GM18519 (cell line): ENCODE measurements at regions not wholly inside any gene's neighbourhood (a gene's known extent, or its start where the extent isn't known, plus 50 kb on each side); places are given as distances from the start of the nearest gene placed in this dataset.
A peak's percentile ranks its signal among the peaks of the same experiment; 100 is the strongest.
"Not testable (repeated sequence)": the region's sequence is repeated elsewhere in the genome, so short reads cannot be mapped to it uniquely, and the experiment has no call there.

Experiments
- ATAC-seq: cut with Tn5 transposase; IDR thresholded peaks from one replicate; pipeline ENCODE4 v1.9.1; 2021; ENCODE audit warnings: mild to moderate bottlenecking, moderate library complexity; ENCODE audit not compliant: unreplicated experiment, low FRiP score

DNA sequence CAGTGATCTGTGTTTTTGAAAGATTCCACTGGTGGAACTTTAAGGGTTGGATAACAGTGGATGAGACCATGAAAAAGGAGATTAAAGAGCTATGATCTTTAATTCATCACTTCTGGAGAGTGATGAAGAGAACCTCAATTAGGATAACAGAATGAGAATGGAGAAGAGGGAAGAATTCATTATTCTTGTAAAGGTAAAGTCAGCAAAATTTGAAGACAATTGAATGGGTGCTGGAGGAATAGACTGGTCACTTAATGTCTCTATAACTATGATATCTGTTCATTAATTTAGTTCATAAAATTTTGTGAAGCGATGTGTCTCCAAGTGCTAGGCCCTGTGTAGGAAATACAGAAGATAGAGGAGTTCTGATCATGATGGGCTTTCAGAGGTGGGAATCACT, 1013.2 kb upstream of the FANCL start:
- no peak for ATAC-seq

DNA sequence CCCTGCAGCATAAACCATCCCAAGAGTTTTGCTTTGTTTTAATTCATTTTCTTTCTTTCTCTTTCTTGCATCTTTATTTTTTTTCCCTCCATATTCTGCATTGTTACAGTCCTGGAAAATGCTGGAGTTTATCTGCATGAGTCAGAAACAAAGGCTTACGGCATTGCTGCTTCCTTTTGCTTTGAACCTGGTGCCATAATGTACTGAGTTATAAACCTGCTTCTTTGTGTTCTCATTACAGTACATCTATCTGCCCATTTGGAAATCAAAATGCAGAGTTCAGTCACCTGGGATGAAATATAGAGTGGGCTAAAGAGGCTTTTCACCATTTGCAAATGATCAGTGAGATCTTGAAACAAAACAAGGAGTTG, 1009.2 kb upstream of the FANCL start:
- no peak for ATAC-seq

DNA sequence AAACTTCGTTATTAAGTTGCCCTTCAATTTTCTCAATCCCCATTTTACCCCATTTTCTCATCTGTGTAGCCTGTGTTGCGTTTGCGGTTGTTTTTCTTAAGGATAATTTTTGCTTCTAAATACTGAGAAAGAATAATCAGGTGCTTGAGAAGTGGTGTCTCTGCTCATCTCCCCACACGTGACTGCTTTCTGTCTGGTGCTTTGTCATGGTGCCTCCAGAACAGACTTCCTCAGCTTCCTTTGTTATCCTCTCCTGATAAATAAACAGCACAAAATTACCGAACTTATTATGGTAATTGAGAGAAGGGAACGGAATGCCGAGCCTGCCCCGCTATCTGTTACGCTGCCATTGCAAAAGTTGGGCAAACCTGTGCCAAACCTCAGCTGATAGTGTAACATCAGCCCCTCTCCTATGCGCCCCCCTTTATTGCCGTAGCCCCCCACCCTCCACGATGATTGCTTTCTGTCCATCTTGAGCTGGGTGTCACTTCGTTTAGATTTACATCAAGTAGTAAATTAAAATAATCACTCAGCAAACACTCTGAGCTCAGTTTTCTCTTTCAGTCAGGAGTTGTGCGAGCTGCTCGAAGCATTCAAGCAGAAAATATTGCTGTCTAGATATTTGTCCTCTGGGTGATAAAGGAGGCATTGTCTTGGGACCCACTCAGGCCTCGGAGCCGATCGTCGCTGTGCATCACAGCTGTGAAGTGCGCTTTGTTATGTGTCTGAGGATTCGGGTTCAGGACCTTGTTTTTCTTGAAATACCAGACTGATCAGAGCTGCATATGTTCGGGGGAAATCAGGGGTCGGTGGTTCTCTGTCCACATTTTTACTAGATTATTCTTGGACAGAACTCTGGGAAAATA, 1008.5 kb upstream of the FANCL start:
- no peak for ATAC-seq

DNA sequence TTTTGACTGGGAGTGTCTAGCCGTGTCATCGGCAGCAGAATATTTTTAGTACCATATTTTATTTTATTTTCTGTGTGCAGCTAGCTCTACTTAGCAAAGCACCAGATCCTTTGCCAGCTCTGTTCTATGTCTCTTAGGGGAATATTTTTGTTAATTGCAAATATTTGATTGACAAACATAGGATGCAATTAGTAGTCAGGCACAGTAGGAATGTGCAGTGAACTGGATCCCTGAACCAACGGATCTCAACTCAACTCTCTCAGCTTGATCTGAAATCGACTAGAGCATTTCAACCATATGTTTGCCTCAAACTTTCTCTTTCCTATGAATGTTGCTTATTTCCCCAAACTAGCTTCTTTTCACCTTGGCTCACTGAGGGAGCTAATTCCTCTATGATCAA, 998.0 kb upstream of the FANCL start:
- no peak for ATAC-seq

DNA sequence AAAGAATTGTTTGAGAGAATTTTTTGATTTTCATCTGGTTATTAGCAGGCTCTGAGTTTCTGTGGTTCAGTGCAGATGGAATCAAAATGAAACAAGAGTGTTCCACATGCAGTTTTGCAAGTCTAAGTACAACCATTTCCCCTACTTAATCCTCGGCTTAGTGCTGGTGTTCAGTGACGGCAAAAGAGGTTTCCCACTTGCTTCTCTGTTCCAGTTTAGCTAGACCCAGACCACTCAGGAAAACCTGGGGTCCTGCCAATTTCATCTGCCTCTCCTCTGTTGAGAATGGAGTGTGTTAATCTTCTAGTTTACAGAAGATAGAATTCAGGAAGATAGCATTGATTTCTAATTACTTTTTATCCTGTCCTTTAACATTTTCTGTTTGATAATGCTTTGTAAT, 996.2 kb upstream of the FANCL start:
- no peak for ATAC-seq

DNA sequence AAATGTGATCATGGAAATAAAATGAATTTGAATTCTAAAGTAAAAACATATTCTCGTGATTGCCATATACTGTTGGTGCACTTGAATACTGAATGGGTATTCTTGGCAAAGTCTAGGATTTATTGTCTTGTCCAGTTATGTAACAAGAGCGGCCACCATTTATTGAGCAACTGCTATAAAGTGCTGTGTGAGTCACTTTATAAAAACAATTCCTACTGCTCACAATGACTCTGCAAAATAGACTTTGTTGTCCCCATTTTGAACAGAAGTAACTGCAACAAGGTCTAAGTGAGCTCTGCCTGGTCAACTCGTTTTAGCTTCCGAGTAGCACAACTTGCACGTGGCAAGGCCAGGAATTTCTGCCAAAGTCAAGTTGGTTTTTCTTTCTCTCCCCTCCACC, 995.6 kb upstream of the FANCL start:
- ATAC-seq = no peak

DNA sequence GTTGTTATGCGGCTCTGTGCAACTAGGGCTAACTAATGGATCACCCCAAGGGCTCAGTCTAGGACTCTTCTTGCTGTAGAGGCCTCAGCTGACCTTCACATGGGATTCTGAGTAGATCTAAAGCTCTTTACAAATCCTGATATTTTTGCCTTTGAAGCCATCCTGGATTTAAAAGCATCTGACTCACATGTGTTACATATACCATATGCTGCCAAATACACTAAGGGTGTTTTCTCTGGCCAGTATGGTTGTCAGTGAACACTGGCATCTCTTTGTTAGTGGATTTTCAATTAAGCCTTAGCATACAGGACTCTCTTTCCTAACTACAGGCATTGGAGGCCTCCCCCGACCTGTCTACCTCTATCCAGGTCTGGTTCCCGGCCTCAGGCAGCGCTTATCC, 992.8 kb upstream of the FANCL start:
- ATAC-seq = no peak

DNA sequence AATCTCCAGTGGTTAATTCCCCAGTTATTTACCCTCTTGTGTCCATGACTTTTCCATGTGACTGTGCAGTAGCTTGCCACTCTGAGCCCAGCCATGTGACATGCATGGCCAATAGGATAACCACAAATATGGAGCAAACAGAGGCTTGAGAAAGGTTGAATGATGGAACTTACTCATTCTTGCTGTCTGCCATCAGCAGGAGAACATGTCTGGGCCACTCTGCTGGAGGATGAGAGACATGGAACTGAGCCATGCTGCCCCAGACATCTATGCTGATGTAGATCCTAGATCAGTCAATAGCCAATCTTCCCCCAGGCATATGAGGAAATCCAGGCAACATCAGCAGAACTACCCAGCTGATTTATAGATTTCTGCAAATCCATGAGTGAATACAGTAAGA, 992.3 kb upstream of the FANCL start:
- ATAC-seq = no peak

DNA sequence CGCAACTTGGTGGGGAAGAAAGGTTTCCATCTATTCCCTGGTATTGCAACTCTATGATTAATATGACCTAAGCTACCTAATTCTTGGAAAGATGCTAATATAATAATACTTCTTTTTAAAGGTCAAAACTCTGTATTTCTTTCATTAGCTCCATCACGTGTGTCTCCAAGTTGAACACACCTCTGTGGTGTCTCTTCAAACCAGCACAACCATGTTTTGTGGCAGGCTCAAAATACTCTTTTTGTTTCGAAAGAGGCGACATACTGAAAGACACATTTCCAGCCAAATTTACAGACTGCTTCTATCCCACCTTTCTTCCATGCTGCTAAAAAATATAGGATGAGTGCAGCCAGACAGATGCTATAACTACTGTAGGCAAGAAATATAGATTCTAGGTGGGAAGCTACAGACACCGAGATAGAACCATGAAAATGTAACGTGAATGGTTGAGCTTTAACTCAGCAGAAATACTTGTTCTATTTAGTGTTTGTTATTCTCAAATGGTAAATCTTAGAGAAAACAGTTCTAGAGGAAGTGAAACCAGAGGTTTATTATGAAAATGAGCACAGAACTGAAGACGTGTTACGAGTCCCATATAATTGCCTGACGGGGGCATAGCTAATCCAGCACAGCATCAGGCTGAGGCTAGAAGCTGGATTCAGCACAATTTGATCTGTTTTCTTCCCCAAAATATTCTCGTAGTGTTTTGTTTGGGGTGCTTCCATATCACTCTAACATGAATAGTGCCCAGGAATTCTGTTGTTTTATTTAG, 991.5 kb upstream of the FANCL start:
- ATAC-seq = peak; percentile 92

DNA sequence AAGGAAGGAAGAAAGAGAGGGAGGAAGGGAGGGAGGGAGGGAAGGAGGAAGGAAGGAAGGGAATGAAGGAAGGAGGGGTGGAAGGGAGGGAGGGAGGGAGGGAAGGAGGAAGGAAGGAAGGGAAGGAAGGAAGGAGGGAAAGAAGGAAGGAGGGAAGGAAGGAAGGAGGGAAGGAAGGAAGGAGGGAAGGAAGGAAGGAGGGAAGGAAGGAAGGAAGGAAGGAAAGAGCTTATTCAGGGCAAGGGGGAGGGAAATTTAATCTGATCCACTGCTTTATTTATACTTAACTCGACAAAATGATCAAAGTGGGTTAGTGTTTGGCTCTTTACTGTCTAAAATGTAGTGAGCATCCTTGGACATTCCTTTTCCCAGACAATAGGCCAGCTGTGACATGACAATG, 985.2 kb upstream of the FANCL start:
- ATAC-seq = not testable (repeated sequence)

DNA sequence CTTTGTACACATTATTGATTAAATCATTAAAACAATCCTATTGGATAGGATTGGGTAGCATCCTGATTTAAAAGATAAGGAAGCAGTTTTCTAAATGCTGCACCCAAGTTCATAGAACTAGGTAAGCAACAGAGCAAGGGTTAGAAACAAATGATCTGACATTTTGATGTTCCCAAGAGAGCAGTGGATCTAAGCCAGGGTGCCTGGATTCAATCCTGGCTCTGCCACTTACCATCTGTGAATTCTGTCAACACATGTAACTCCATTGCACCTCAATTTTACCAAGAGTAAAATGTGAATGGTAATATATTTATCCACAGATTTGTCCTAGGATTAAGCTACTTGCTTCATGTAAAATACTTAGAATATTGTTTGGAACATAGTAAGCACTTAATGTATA, 982.6 kb upstream of the FANCL start:
- ATAC-seq = no peak

DNA sequence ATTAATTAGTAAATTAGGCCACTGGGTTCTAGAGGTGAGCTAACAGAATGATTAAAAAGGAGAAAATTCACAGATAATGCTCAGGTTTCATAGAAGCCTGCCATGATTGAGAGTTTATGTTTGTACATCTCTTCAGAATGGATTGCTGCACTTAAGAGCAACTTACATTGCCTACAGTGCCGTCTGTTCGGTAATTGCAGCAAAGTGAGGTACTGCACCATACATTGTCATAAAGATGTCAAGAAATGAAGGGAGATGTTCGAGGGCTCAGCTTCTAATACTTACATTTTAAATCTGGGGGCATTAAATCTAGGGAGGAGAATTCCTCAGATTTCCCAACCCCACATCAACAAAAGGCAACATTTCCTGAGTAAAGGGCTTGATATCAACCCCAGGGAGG, 976.2 kb upstream of the FANCL start:
- ATAC-seq = no peak

DNA sequence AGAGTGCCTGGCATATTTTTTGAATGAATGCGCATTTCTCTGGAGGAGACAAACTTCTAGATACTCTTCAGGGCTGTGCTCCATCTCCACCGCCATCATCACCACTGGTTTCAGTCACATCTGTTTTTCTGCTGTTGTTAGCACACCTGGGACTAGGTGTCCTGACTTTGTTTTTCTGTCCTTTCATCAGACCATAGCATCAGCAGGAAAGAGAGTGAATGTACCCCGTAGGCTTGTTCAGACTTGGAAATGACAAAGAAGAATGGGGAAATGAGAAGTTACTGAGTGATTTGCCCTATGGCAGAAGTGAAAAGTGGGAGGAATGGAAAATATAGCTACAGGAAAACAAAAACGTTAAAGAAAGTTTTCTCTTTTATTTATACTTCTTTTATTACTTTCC, 965.2 kb upstream of the FANCL start:
- ATAC-seq = no peak

DNA sequence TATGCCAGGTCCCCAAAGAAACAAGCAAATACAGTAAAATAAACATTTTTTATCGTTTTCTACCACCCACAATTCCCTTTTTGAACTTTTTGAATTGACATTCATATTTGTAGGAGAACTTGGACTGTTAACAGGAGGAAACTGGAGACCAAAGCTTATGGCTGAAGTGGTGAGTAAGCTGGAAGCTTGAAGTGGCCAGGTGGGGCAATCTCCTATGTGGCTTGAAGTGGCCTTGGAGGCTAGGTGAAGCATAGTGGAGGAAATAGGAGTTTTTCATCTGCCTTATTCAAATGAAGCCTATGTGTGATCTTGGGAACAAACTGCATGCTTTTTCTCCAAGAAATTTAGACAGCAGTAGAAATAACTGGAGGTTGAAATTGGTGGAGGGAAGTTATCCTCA, 962.9 kb upstream of the FANCL start:
- ATAC-seq = no peak

DNA sequence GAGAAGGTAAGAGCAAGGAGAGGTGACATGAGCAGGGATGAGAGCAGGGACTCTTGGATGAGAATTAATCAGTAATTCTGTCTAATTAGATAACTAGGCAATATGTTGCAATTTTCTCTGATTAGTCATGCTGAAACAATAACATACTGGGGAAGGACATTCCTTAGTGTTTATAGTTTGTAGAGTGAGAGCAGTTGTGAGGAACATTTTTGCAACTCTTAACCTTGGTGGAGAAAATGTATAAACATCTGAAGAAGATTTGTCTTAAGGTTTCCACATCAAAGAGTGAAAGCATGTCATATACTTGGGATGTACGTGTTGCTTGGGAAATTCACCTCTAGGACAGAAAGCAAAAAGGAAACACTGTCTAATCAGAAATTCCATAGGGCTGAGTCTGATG, 955.4 kb upstream of the FANCL start:
- ATAC-seq = no peak

DNA sequence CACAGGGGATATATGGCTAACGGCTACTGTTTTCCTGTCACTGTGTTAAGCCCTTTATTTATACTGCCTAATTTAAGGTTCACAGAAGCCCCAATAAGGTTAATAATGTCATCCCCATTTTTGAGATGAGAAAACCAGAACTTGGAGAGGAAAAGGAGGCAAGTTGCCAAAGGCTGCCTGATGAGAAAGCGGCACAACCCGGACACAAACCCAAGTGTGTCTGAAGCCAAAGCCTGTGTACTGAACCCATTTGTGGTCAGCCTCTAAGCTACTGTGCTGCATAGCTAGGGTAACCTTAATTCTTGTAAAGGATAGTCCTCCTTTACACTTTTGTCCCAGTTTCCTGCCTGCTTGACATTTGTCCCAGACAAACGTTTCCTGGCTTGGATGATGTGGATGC, 954.7 kb upstream of the FANCL start:
- ATAC-seq = no peak

DNA sequence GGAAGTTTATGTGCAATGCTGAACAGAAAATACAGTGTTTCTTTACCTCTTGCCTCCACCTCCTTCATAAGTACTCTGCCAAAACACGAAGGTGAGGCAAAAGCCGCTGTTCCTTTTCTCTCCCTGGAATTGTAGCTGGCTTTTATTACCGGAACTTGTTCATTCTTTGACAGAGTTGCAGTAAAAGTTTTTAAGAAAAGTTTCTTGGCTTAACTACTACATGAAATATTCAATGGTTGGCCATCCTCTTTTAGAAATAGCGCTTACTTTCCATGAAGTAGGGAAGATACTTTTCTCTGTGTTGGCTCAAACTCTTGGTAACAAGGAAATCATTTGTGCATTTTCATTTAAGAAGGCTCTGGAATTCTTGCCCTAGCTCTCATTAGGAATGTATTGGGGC, 950.7 kb upstream of the FANCL start:
- ATAC-seq = no peak

DNA sequence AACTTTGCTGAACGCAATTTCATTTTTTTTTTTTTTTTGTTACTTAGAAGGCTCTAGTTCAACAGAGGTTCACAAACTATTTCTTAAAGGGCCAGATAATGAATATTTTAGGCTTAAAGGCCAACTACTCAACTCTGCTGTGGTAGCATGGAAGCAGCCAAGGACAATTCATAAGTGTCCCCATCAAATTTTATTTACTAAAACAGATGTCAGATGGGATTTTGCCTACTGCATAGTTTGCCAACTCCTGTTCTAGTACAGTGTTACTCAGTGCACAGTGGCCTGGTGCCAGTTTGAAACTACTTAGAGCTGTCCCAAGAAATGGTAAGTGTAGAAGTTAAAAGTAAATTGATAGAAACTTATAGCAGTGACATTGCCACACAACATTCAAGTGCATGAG, 949.4 kb upstream of the FANCL start:
- no peak for ATAC-seq

DNA sequence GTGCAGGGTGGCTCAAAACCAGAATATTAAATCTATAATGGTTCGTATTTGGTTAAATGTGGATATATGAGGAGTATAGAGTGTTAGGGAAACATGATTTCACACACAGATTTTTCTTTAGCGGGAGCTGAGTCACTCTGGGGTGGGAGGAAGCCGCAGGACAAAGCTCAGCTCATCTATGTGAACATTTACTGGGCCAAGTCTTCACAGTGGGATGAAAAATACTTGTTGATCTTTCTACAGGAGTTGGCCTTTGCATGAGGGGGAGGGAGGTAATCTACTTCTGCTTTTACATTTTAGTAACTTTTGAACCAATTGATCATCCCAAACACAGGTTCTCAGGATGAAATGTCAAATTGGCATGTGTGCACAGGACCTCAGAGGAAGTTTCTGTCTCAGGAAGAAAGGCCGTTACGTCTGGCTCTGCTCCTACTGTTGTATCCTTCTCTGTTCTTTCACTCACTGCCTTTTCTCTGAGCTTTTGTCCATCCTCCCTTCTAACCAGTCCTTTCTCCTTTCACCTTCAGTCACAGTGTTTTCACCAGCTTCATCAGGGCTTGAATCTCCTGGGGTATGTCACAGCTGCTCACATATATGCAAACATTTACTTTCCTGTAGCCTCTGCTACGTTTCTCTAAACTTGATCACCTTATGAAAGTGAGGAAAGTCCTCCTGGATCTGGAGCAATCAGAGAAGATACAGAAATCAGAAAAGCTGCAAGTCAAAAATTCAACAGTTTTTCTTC, 943.3 kb upstream of the FANCL start:
- ATAC-seq = no peak

DNA sequence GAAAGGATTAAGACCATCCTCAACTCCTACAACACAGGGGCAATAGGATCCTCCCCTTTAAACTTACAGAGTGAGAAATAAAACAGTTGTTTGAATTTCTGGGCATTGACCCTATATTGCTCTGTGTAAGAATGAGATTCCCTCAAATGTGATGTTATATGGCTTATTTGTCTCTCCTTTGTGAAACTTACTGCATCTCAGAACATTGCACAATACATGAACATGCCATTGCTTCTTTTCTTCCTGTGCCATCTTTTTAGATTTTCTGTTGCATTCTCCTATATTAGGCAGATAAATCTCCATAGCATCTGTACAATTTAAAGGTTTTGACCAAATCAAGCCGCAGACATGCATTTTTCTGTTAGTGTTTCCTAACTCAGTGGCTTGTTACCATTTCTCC, 941.9 kb upstream of the FANCL start:
- ATAC-seq = no peak

DNA sequence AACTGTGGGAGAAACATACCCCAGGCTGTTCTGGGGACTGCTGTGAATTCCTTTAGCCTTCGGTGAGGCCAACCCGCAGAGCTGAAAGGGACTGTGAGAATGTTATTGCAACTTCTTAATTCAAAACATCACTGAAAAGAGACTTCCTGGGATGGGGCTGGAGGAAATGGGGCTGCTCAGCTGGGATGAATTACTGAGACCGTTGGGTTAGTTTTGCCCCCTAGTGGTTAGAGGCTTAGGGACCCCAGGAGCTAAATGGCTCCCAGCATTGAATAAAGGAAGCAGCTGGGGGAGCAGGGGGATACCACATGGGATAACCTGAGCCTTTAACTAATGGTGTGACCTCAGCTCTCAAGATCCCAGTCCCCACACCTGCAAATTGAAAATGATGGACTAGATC, 941.1 kb upstream of the FANCL start:
- no peak for ATAC-seq
